Gastroesophageal sphincter (tissue), 3 donors: ENCODE measurements at regions not wholly inside any gene's neighbourhood (a gene's known extent, or its start where the extent isn't known, plus 50 kb on each side); places are given as distances from the start of the nearest gene placed in this dataset.

Experiments
- EP300 ChIP-seq: sonication (generic); formaldehyde crosslinking; IDR thresholded peaks from one replicate; pipeline ENCODE4 v1.6.1; 2017; ENCODE audit warnings: antibody characterized with exemption, mild to moderate bottlenecking
- POLR2A ChIP-seq, 2 donors: fragments of 450-650 bp; IDR thresholded peaks; one replicate each; pipeline ENCODE4 v1.6.1; 2017; ENCODE audit warnings: antibody characterized with exemption in 2 of 2, mild to moderate bottlenecking in 2 of 2, moderate library complexity in 1 of 2
- POLR2AphosphoS5 ChIP-seq: sonication (generic); formaldehyde crosslinking; IDR thresholded peaks from one replicate; pipeline ENCODE4 v1.6.1; 2017; ENCODE audit warnings: antibody characterized with exemption
- TF ChIP-seq, protein P1 (sequence below), 4 experiments: fragments of 200-600 bp in 2 of 4; fragments of 450-650 bp in 2 of 4; sonication (generic) in 1 of 4; IDR thresholded peaks; one replicate each; pipeline ENCODE4 v1.5.1; 2017 to 2019; ENCODE audit warnings: antibody characterized with exemption in 4 of 4, mild to moderate bottlenecking in 2 of 4, moderate library complexity in 2 of 4

DNA sequence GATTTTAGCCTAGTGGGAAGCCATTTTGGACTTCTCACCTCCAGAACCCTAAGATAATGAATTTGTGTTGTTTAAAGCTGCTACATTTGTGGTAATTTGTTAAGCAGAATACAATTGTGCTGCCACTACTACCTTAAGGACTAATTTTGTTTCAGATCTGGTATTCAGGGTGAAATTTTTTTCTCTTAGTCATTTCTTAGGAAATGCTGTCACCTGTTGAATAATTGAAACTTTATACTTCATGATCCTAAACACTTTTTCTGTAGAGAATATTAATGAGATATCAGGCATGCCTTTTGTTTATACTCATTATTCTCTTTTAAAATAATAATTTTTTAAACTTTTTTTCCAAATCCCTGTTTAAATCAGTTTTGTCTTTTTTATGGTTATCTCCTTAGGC is 246.8 kb downstream of the TGFB2 start:
- TF ChIP-seq, protein P1, sequence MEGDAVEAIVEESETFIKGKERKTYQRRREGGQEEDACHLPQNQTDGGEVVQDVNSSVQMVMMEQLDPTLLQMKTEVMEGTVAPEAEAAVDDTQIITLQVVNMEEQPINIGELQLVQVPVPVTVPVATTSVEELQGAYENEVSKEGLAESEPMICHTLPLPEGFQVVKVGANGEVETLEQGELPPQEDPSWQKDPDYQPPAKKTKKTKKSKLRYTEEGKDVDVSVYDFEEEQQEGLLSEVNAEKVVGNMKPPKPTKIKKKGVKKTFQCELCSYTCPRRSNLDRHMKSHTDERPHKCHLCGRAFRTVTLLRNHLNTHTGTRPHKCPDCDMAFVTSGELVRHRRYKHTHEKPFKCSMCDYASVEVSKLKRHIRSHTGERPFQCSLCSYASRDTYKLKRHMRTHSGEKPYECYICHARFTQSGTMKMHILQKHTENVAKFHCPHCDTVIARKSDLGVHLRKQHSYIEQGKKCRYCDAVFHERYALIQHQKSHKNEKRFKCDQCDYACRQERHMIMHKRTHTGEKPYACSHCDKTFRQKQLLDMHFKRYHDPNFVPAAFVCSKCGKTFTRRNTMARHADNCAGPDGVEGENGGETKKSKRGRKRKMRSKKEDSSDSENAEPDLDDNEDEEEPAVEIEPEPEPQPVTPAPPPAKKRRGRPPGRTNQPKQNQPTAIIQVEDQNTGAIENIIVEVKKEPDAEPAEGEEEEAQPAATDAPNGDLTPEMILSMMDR (IDR thresholded peaks at IDR 0.05), result no peak
- TF ChIP-seq POLR2AphosphoS5 (no peak), POLR2A (IDR thresholded peaks at IDR 0.05) (no peak), EP300 (no peak)
